Astrocyte of the cerebellum (primary cell): ENCODE measurements at regions not wholly inside any gene's neighbourhood (a gene's known extent, or its start where the extent isn't known, plus 50 kb on each side); places are given as distances from the start of the nearest gene placed in this dataset.

Experiments
- DNase-seq: peaks from one replicate; pipeline ENCODE4 v3.0.0-alpha.2; 2011; ENCODE audit warnings: low read depth
- H3K4me3 ChIP-seq: 2 replicates; pipeline ENCODE4 v1.5.1; 2011; ENCODE audit warnings: mild to moderate bottlenecking, low read depth, low read length, moderate library complexity
- in situ Hi-C: cut with HindIII; loops from 2 replicates; pipeline ENCODE4 v1.10.0; 2017; ENCODE audit warnings: low sequenced_read_pairs
- TF ChIP-seq, protein P1 (sequence below): IDR thresholded peaks from 2 replicates; pipeline ENCODE4 v1.5.1; 2012; ENCODE audit warnings: low read length, low read depth, moderate library complexity, mild to moderate bottlenecking; ENCODE audit errors: missing control alignments

DNA sequence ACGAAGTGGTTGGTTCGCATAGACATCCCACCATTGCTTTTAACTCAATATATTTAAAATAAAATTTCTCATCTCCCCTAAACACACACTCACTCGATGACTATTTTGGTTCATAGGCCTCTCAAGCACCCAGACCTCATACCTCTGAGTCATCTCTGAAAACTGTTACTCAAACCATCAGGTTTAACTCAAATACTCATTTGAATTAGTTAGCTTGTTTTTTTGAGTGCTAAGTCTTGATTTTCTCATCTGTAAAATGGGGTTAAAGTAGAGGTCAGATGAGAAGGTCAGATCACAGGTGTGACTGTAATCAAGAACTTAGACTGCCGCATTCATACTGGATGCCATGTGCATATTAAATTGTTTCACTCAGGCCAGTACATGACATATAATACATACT is 243.9 kb upstream of the TENT5A start:
- in situ Hi-C loops = no loop called here
- no peak for DNase-seq
- TF ChIP-seq, protein P1, sequence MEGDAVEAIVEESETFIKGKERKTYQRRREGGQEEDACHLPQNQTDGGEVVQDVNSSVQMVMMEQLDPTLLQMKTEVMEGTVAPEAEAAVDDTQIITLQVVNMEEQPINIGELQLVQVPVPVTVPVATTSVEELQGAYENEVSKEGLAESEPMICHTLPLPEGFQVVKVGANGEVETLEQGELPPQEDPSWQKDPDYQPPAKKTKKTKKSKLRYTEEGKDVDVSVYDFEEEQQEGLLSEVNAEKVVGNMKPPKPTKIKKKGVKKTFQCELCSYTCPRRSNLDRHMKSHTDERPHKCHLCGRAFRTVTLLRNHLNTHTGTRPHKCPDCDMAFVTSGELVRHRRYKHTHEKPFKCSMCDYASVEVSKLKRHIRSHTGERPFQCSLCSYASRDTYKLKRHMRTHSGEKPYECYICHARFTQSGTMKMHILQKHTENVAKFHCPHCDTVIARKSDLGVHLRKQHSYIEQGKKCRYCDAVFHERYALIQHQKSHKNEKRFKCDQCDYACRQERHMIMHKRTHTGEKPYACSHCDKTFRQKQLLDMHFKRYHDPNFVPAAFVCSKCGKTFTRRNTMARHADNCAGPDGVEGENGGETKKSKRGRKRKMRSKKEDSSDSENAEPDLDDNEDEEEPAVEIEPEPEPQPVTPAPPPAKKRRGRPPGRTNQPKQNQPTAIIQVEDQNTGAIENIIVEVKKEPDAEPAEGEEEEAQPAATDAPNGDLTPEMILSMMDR = no peak
- H3K4me3 ChIP-seq = no peak overlapping the region

GRCh38 chr6:81995548-81996289 is 243.2 kb upstream of the TENT5A start:
- DNase-seq = no peak
- TF ChIP-seq, protein P1 = no peak
- no peak overlapping the region for H3K4me3 ChIP-seq
- in situ Hi-C loops = no loop called here

- in situ Hi-C loops = no loop called here
- DNase-seq = no peak
- TF ChIP-seq, protein P1 = no peak
- H3K4me3 ChIP-seq = no peak overlapping the region
These were observed 236.4 kb upstream of the TENT5A start for GRCh38 chr6:81988871-81989270.

DNA sequence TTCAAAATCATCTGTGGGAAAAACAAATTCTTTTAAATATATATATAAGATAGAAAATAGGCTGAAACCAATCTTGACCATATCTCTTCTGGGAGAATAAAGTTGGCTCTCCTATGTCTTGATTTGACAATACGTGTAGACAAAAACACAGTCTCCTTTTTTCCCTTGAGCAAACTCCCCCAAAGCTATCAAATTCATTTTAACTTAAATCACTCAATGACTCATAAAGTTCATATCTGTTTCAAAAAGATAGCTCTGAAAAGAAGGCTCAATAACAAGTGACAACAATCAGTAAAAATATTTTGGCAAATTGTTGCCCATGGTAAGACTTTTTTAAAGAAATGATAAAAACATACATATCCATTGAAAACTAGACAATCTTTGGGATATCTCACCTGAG is 236.0 kb upstream of the TENT5A start:
- in situ Hi-C loops = no loop called here
- DNase-seq = no peak
- TF ChIP-seq, protein P1 = no peak
- H3K4me3 ChIP-seq = no peak overlapping the region

DNA sequence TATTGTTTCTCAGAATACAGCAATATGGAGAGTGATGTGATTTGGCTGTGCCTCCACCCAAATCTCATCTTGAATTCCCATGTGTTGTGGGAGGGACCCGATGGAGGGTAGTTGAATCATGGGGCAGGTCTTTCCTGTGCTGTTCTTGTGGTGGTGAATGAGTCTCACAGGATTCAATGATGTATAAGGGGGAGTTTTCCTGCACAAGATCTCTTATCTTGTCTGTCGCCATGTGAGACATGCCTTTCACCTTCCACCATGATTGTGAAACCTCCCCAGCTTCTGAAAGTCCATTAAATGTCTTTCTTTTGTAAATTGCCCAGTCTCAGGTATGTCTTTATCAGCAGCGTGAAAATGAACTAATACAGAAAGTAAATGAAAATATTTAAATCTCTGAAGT is 234.8 kb upstream of the TENT5A start:
- no peak for DNase-seq
- H3K4me3 ChIP-seq = no peak overlapping the region
- in situ Hi-C loops = no loop called here
- TF ChIP-seq, protein P1 = no peak

DNA sequence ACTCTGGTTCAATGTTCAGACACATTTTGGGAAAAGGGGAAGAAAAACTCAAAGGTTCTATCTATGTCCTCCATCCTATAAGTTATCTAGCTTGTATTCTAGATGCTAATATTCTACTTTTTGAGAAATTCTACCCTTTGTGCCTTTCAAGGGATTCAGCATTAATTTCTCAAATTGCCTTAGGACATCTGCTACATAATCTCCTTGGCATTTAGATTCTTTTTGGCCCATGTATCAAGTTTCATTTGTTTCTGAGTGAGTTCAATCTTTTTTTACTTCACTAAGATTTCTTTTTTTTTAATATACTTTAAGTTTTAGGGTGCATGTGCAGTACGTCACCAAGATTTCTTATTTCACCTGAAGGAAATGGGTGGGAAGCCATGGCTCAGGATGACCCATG is 232.7 kb upstream of the TENT5A start:
- in situ Hi-C loops = no loop called here
- H3K4me3 ChIP-seq = no peak overlapping the region
- TF ChIP-seq, protein P1 = no peak
- DNase-seq = no peak
